ENCODE measurements at regions not wholly inside any gene's neighbourhood (a gene's known extent, or its start where the extent isn't known, plus 50 kb on each side); places are given as distances from the start of the nearest gene placed in this dataset.
A peak's percentile ranks its signal among the peaks of the same experiment; 100 is the strongest.
"Not testable (repeated sequence)": the region's sequence is repeated elsewhere in the genome, so short reads cannot be mapped to it uniquely, and the experiment has no call there.

GRCh38 chr1:149712154-149712927 is 70.2 kb upstream of the FCGR1A start:
- H2BK120ac ChIP-seq (replicated peaks; ENCODE audit: low read depth, low read length); H4K91ac ChIP-seq (replicated peaks; ENCODE audit: insufficient read length, low read length); H2BK12ac ChIP-seq (ENCODE audit: low read depth, low read length); H2AFZ ChIP-seq (ENCODE audit: low read length); H2BK5ac ChIP-seq (ENCODE audit: low read depth, low read length); FAIRE-seq; H3K18ac ChIP-seq (ENCODE audit: extremely low read depth, low read length); H2BK20ac ChIP-seq (ENCODE audit: low read length); H3K27ac ChIP-seq (ENCODE audit: low read depth, low read length); H4K8ac ChIP-seq (ENCODE audit: extremely low read depth, insufficient read depth, low read length); H3K79me1 ChIP-seq (ENCODE audit: low read depth, low read length); H3K36me3 ChIP-seq (ENCODE audit: control insufficient read depth in 2 of 4, insufficient read depth in 4 of 4, low read length in 3 of 4); CTCF ChIA-PET (ENCODE audit: partially characterized antibody); H4K5ac ChIP-seq (ENCODE audit: insufficient read length, low read depth, low read length); H3K14ac ChIP-seq (ENCODE audit: insufficient read length); H4K20me1 ChIP-seq (replicated peaks in 1 of 2; ENCODE audit: control insufficient read depth in 1 of 2, insufficient read depth in 2 of 2, low read length in 2 of 2); H3K56ac ChIP-seq (replicated peaks; ENCODE audit: insufficient read length, low read depth, low read length); H3K9me3 ChIP-seq (ENCODE audit: insufficient read depth in 2 of 2, low read depth in 1 of 2, low read length in 1 of 2); H3K79me2 ChIP-seq (ENCODE audit: control insufficient read depth in 1 of 2, insufficient read depth in 2 of 2, low read length in 2 of 2); H3K27me3 ChIP-seq (replicated peaks in 1 of 4; ENCODE audit: control insufficient read depth in 3 of 4, extremely low read depth in 1 of 4, insufficient read depth in 3 of 4, low read length in 3 of 4); H3K23ac ChIP-seq (ENCODE audit: insufficient read length); H3K4me1 ChIP-seq (replicated peaks in 1 of 4; ENCODE audit: control insufficient read depth in 3 of 4, insufficient read depth in 4 of 4, low read length in 3 of 4); H2AK5ac ChIP-seq (ENCODE audit: low read depth, low read length); POLR2A ChIA-PET (ENCODE audit: partially characterized antibody); H3K23me2 ChIP-seq (ENCODE audit: low read depth, low read length); H2BK15ac ChIP-seq (ENCODE audit: low read length); H3K4ac ChIP-seq (replicated peaks; ENCODE audit: insufficient read length, low read depth, low read length): not testable (repeated sequence)
- Histone ChIP-seq H3K9ac (replicated peaks in 1 of 4; ENCODE audit: extremely low read depth in 1 of 4, low read depth in 3 of 4, low read length in 3 of 4) (0 out of 7 replicates have a peak overlapping the region, but pooled peaks of 1 of the 4 experiments have one; percentile 32), H3K4me2 (ENCODE audit: insufficient read depth in 1 of 2, low read depth in 2 of 2, low read length in 2 of 2) (peak overlapping the region; percentile 65 to 69), H3K4me3 (ENCODE audit: extremely low read depth in 1 of 4, insufficient read depth in 2 of 4, low read depth in 3 of 4, low read length in 4 of 4) (peak overlapping the region; percentile 42 to 88 (median 64))
- DNase-seq (ENCODE audit: low read depth in 1 of 2, low spot score in 2 of 2): peak; percentile 17 to 81
- WGBS, 2 experiments (ENCODE audit: extremely low coverage in 1 of 2, insufficient coverage in 1 of 2, insufficient read length in 1 of 2, insufficient replicate concordance in 2 of 2, low coverage in 1 of 2, low lambda C conversion rate in 2 of 2, missing lambda C conversion rate in 1 of 2): 1% methylated on average over 23 of the region's 30 CpGs; no CpG with 5 or more reads in 1 of the 2 experiments
- TF ChIP-seq ASH2L (IDR thresholded peaks at IDR 0.05; ENCODE audit: low read length): peak; percentile 67
- TF ChIP-seq TEAD4 (IDR thresholded peaks at IDR 0.05; ENCODE audit: low read depth, low read length): 0 out of 2 replicates have a peak, but pooled peaks have one; percentile 21
- peak; percentile 38; the same call in 1 of the 2 replicates for TF ChIP-seq RBBP5 (IDR thresholded peaks at IDR 0.05; ENCODE audit: borderline replicate concordance, low read depth, low read length)
- peak; percentile 97 for TF ChIP-seq TBP (IDR thresholded peaks at IDR 0.05; ENCODE audit: low read depth, low read length)
